Astrocyte (in vitro differentiated cells and primary cell): ENCODE measurements at regions not wholly inside any gene's neighbourhood (a gene's known extent, or its start where the extent isn't known, plus 50 kb on each side); places are given as distances from the start of the nearest gene placed in this dataset.

ENCODE experiments used
- CTCF ChIP-seq: IDR thresholded peaks from 2 replicates; pipeline ENCODE4 v1.5.1; 2011; ENCODE audit warnings: low read depth, mild to moderate bottlenecking, inconsistent platforms, low read length, moderate library complexity; ENCODE audit not compliant: insufficient read depth
- EZH2 ChIP-seq: IDR thresholded peaks from 2 replicates; pipeline ENCODE4 v1.6.1; 2012; ENCODE audit warnings: mild to moderate bottlenecking, low read length, inconsistent platforms; ENCODE audit not compliant: insufficient read depth

GRCh38 chr13:39144391-39144790 lies 106.1 kb downstream of the NHLRC3 start:
- no peak for TF ChIP-seq CTCF
- TF ChIP-seq EZH2 = no peak
